HG03175 (cell line): ENCODE measurements at regions not wholly inside any gene's neighbourhood (a gene's known extent, or its start where the extent isn't known, plus 50 kb on each side); places are given as distances from the start of the nearest gene placed in this dataset.

ENCODE experiments used
- ATAC-seq: cut with Tn5 transposase; IDR thresholded peaks from one replicate; pipeline ENCODE4 v1.9.1; 2021; ENCODE audit warnings: mild to moderate bottlenecking, moderate library complexity; ENCODE audit not compliant: unreplicated experiment

DNA sequence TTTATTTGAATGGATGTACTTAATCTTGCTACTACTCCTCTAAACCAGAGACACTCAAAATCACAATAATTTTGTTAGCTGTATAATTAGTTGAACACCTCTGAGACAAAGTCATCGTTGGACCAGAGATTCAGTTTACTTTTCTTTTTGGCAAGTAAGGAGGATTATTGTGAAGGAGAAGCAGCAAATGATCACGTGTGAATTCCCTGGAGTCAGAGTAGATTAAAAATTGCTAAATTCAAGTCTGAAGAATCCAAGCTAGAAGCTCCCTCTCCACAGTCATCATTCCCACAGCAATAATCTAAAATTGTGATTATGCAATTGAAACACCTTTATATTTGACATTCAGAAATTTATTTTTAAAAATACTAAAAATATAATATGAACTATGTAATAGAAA is 484.4 kb downstream of the CMPK2 start:
- ATAC-seq, result no peak

DNA sequence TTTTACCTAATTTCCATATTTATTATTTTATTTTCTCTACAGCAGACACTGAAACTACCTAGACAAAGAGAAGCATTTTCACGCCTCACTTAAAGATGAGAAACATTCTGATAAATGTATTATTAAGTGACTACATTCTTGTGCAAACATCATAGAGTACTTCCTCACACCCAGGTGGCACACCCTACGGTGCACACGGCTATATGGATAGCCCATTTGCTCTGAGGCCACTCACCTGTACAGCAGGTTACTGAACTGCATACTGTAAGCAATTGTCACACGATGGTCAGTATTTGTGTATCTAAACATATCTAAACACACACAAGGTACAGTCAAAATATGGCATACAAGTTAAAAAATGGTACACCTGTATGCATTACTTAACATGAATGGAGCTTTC is 481.4 kb downstream of the CMPK2 start:
- ATAC-seq, result no peak

DNA sequence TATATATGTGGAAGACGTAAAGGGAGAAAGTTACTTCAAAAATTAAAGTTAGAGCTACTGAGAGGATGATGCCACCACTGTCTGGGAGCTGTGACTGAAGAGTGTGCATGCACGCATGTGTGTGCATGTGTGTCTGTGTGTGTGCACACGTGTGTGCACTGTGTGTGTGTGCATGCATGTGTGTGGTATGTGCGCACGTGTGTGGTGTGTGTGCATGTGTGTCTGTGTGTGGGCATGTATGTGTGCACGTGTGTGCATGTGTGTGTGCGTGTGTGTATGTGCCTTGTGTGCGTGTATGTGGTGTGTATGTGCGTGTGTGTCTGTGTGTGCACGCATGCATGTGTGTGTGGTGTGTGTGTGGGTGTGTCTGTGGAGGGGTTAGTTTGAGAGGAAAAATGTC is 473.4 kb downstream of the CMPK2 start:
- no peak for ATAC-seq

GRCh38 chr2:6392966-6393365 is 472.7 kb downstream of the CMPK2 start:
- no peak for ATAC-seq

DNA sequence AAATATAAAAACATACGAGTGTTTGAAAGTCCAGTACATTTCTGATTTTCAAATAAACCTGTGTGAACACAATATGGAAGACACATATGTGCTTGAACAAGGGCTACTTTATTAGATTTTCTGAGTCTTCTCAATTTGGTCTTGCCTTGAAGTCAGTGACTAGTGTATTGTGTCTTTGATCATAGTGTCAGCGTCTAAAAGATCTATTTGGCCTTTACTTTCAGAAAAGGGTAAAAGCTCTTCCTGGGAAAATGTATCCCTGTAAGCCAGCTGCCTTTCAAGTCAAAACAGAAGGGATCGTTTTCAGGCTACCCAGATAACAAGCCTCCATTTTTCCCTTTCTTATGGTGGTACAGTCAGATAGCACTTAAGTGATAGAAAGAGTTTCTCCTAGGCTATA is 471.9 kb downstream of the CMPK2 start:
- no peak for ATAC-seq

- ATAC-seq, result no peak
Measured at GRCh38 chr2:6394276-6394675, 471.4 kb downstream of the CMPK2 start.

- ATAC-seq, result no peak
Measured at GRCh38 chr2:6398421-6398820, 467.3 kb downstream of the CMPK2 start.

DNA sequence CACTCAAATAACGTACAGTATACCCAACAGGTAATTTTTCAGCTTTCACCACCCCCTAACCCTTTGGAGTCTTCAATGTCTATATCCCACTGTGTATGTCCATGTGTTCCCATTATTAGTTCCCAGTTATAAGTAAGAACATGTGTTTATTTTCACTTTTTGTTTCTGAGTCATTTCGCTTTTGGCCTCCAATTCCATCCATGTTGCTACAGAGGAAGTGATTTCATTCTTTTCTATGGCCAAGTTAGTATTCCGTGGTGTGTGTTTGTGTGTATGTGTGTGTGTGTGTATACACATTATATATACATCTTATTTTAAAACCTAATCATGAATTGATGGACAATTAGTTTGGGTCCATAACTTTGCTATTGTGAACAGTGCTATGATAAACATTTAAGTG is 464.4 kb downstream of the CMPK2 start:
- ATAC-seq, result no peak

DNA sequence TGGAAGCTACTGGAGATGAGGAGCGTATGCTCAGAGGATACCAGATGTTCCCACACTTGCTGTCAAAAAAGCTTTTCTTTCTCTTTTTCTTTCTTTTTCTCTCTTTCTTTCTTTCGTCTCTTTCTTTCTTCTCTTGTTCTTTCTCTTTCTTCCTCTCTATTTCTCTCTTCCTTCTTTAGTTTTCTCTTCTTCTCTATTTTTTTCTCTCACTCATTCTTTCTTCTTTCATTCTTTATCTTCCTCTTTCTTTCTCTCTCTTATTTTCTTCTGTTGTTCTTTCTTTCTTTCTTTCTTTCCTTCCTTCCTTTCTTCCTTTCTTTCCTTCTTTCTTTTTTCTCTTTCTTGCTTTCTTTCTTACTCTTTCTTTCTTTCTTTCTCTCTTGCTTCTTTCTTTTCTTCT is 457.6 kb downstream of the CMPK2 start:
- no peak for ATAC-seq

DNA sequence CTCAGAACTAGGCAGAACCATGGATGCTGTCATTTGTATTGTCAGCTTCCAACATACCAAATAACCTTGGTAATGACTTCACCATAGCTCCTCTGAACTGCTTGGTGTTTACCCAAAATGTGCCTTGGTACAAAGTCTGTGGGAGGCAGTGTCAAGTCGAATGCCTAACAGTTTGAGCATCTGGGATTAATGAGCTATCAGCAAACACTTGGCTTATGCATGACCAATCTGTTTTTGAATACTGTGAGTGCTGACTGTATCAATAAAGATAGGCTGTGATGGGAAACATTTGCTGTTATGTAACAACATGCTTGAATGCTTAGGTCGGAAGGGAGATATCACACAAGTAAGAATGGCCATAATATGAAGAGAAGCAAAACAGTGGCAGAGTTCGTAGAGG is 455.4 kb downstream of the CMPK2 start:
- no peak for ATAC-seq

- ATAC-seq, result no peak
Measured at GRCh38 chr2:6412533-6413091, 453.1 kb downstream of the CMPK2 start.

GRCh38 chr2:6417050-6417449 is 448.7 kb downstream of the CMPK2 start:
- ATAC-seq, result no peak

- ATAC-seq, result no peak
Measured at GRCh38 chr2:6418291-6418690, 447.4 kb downstream of the CMPK2 start.

- ATAC-seq, result no peak
Measured at GRCh38 chr2:6421138-6421730, 444.5 kb downstream of the CMPK2 start.

DNA sequence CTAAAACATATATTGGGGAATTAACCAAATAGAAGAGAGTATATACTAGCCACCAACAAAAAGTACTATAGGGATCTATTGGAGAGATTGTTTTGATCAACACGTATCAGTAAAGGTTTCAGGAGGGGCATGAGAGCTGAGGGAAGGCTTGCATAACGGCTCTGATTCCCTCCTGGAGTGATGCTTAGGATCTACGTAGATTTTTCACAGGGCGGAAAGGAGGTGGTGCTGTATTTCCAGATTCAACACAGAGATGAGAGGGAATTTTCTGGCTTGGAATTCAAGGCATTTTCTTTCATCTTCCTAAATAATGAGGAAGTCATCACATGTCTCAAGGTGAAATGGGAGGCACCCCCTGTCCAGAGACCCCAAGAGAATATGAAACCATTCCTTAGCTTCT is 443.8 kb downstream of the CMPK2 start:
- ATAC-seq, result no peak

- no peak for ATAC-seq
Measured at GRCh38 chr2:6423157-6423556, 442.6 kb downstream of the CMPK2 start.

DNA sequence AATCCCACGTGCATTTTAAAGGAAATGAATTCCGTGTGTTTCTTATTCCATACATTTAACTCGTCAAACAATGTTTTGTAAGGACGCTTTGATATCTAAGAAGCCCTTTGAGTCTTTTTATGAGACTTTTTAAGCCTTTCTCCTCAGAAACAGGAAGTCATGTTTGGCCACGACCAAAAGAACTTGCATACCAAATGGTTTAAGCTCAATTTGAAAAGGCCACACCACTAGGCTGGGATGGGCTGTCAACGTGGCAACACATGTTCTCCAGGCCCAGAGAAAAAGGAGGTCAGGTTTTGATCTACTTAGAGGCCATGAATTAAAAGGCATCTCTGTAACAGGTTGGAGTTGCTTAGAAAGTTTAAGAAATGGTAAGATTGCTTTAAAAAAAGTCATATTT is 441.8 kb downstream of the CMPK2 start:
- no peak for ATAC-seq

DNA sequence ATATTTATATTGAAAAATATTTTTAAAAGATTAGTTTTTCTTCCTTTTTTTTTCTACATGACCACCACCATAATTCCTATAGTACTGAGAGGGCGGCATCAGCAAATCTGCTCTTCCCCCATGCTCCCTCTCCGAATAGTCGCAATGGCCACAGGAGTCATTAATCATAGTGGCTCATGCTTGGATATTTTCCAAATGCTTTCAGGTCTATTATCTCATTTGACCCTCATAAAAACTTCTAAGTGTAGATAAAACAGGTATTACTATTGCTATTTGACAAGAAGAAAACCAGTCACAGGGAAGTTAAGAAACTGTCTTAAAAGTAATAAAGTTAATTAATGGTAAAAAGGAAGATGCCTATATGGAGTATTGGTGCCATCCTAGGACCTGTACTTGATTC is 440.7 kb downstream of the CMPK2 start:
- ATAC-seq, result no peak

DNA sequence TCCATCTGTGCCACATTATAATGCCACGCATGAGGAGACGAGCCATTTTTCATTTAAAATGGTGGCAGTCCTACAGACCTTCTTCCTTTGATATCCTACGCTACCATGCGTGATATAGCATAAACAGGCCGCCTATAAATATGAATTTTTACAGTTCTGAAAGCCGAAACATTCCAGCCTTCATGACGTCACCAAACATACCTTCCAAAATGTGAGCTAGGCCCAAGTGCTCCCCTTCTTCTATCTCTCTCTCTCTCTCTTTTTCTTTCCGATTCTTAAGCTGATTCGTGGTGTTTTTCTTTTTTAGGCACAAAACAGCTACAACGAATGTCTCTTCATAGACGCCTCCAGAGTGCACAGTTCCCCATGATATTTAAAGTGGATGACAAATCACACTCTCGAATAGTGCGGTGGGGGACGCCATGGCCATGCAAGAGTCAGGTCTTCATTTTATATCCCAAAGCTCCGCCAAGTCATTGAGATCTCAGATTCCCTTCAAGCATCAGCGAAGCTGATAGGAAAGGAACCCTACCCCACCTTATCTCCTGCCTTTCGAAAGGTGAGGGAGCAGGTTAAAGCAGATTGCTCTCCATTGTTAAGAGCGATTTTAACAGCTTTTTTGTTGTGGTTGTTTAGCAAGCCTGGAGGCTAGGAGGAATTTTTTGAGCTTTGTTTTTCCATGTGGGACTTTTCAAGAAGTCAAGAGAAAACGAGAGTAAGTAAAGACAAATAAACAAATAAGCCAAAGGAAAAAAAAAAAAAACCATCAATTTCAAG is 436.3 kb downstream of the CMPK2 start:
- ATAC-seq, result no peak

- ATAC-seq, result no peak
Measured at GRCh38 chr2:6434438-6434837, 431.3 kb downstream of the CMPK2 start.

DNA sequence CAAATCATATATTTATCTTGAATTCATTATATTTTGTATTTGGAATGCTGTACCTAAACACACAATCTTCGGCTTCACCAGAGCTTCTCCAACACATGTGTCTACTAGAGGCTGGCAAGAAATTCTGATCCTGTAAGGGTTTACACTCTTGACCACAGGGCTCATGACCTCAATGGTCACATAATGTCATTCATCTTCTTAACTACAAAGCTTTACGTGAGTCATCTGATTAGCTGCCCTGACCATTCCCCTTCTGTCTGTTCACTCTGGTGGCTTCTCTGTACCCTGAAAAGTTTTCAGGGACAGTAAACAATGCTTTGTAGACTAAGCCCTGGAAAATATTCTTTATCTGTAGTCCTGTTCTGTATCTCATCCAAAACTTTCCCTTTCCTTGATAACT is 423.9 kb downstream of the CMPK2 start:
- no peak for ATAC-seq

DNA sequence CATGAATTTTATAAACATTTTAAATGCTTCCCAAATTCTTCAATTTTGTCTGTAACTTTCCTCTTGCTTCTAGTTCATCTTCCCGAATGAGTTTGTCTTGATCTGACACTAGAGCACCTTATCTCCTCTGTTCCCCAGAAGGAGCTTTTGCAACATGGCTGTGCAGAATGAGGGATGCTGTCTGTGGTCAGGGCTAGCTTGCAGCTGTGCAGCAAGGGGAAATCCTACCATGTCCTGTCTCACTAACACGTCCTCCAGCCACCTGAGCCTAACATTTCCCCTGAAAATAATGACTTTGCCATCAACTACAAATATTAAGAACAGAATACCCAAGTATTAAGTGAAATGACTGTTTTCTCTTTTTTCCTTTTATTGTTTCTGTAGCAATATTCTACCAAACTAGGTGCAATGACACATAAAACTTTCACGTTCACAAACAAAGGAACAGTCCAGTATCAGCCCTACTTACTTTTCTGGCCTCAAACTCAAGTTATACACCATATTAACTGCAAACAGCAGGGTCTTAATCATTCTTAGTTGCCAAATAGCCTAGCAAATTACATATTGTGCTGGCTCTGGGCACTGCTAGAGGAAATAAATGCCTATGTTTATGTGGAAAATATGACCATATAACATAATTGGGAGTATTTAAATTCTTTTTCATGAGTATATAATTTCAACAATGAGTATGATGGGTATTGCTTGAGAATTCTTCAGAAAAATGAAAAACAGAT is 423.3 kb downstream of the CMPK2 start:
- ATAC-seq, result no peak
